ENCODE measurements at regions not wholly inside any gene's neighbourhood (a gene's known extent, or its start where the extent isn't known, plus 50 kb on each side); places are given as distances from the start of the nearest gene placed in this dataset.

DNA sequence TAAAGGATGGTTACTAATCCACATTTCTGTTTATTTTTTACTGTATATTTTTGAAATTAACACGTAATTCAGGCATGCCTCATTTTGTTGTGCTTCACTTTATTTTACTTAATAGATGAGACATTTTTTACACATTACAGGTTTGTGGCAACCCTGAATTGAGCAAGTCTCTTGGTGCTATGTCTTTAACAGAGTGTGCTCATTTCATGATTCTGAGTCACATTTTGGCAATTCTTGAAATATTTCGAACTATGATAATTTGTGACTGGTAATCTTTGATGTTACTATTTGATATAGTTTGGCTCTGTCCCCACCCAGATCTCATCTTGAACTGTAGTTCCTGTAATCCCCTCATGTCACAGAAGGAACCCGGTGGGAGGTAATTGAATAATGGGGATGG lies 1120.5 kb upstream of the FLRT2 start:
- TF ChIP-seq POLR2AphosphoS5 (IDR thresholded peaks at IDR 0.05) (no peak), EZH2 (IDR thresholded peaks at IDR 0.05; ENCODE audit: borderline replicate concordance, insufficient read depth, low read length, poor library complexity, severe bottlenecking) (no peak), SMC3 (conservative IDR thresholded peaks at IDR 0.05; ENCODE audit: poor library complexity) (no peak), EP300 (conservative IDR thresholded peaks at IDR 0.05; ENCODE audit: poor library complexity, severe bottlenecking) (no peak), RAD21 (conservative IDR thresholded peaks at IDR 0.05) (no peak)
- TF ChIP-seq, protein P1, sequence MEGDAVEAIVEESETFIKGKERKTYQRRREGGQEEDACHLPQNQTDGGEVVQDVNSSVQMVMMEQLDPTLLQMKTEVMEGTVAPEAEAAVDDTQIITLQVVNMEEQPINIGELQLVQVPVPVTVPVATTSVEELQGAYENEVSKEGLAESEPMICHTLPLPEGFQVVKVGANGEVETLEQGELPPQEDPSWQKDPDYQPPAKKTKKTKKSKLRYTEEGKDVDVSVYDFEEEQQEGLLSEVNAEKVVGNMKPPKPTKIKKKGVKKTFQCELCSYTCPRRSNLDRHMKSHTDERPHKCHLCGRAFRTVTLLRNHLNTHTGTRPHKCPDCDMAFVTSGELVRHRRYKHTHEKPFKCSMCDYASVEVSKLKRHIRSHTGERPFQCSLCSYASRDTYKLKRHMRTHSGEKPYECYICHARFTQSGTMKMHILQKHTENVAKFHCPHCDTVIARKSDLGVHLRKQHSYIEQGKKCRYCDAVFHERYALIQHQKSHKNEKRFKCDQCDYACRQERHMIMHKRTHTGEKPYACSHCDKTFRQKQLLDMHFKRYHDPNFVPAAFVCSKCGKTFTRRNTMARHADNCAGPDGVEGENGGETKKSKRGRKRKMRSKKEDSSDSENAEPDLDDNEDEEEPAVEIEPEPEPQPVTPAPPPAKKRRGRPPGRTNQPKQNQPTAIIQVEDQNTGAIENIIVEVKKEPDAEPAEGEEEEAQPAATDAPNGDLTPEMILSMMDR (IDR thresholded peaks at IDR 0.05; ENCODE audit: poor library complexity, severe bottlenecking): no peak
- TF ChIP-seq, protein P2, sequence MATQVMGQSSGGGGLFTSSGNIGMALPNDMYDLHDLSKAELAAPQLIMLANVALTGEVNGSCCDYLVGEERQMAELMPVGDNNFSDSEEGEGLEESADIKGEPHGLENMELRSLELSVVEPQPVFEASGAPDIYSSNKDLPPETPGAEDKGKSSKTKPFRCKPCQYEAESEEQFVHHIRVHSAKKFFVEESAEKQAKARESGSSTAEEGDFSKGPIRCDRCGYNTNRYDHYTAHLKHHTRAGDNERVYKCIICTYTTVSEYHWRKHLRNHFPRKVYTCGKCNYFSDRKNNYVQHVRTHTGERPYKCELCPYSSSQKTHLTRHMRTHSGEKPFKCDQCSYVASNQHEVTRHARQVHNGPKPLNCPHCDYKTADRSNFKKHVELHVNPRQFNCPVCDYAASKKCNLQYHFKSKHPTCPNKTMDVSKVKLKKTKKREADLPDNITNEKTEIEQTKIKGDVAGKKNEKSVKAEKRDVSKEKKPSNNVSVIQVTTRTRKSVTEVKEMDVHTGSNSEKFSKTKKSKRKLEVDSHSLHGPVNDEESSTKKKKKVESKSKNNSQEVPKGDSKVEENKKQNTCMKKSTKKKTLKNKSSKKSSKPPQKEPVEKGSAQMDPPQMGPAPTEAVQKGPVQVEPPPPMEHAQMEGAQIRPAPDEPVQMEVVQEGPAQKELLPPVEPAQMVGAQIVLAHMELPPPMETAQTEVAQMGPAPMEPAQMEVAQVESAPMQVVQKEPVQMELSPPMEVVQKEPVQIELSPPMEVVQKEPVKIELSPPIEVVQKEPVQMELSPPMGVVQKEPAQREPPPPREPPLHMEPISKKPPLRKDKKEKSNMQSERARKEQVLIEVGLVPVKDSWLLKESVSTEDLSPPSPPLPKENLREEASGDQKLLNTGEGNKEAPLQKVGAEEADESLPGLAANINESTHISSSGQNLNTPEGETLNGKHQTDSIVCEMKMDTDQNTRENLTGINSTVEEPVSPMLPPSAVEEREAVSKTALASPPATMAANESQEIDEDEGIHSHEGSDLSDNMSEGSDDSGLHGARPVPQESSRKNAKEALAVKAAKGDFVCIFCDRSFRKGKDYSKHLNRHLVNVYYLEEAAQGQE (IDR thresholded peaks at IDR 0.05; ENCODE audit: borderline replicate concordance): no peak
